Keratinocyte (primary cell): ENCODE measurements at regions not wholly inside any gene's neighbourhood (a gene's known extent, or its start where the extent isn't known, plus 50 kb on each side); places are given as distances from the start of the nearest gene placed in this dataset.

Experiments used
- DNase-seq: peaks from one replicate; pipeline ENCODE4 v3.0.0-alpha.2; 2011; ENCODE audit warnings: low read depth, missing footprints, low spot score
- FAIRE-seq: peaks from 2 replicates; lab custom pipeline; 2011; peaks lifted over from hg19 to GRCh38; lab: Jason Lieb, UNC
- H2AFZ ChIP-seq: 2 replicates; pipeline ENCODE4 v1.6.0; 2012; ENCODE audit warnings: low read length, control low read depth, inconsistent platforms; ENCODE audit not compliant: control insufficient read depth
- H3K27ac ChIP-seq: 2 replicates; pipeline ENCODE4 v1.5.1; 2011; ENCODE audit warnings: low read length; ENCODE audit not compliant: control insufficient read depth, insufficient read depth
- H3K27me3 ChIP-seq: 3 replicates; pipeline ENCODE4 v1.6.0; 2011; ENCODE audit warnings: low read length; ENCODE audit not compliant: control insufficient read depth, insufficient read depth; ENCODE audit errors: extremely low read depth
- H3K36me3 ChIP-seq, 2 experiments: 2 replicates in 1 of 2; 3 replicates in 1 of 2; pipeline ENCODE4 v1.5.1; 2011; ENCODE audit warnings: low read length in 2 of 2, mild to moderate bottlenecking in 1 of 2; ENCODE audit not compliant: control insufficient read depth in 2 of 2, insufficient read depth in 2 of 2; ENCODE audit errors: extremely low read depth in 1 of 2
- H3K4me1 ChIP-seq: 3 replicates; pipeline ENCODE4 v1.5.1; 2011; ENCODE audit warnings: low read length; ENCODE audit not compliant: control insufficient read depth, insufficient read depth; ENCODE audit errors: extremely low read depth
- H3K4me2 ChIP-seq: 3 replicates; pipeline ENCODE4 v1.6.0; 2011; ENCODE audit warnings: low read depth, low read length; ENCODE audit not compliant: control insufficient read depth, insufficient read depth; ENCODE audit errors: extremely low read depth
- H3K4me3 ChIP-seq, 3 experiments: fragments of 200-600 bp in 1 of 3; sonication (generic) in 1 of 3; 2 replicates in 2 of 3; 3 replicates in 1 of 3; pipeline ENCODE4 v1.5.1; 2011 to 2016; ENCODE audit warnings: low read length in 3 of 3, mild to moderate bottlenecking in 3 of 3, control low read depth in 2 of 3, inconsistent platforms in 1 of 3, low read depth in 1 of 3, mixed read lengths in 1 of 3, mixed run types in 1 of 3, moderate library complexity in 1 of 3; ENCODE audit not compliant: control insufficient read depth in 2 of 3, insufficient read depth in 2 of 3; ENCODE audit errors: extremely low read depth in 1 of 3
- H3K79me2 ChIP-seq: 2 replicates; pipeline ENCODE4 v1.6.0; 2012; ENCODE audit warnings: low read length; ENCODE audit not compliant: control insufficient read depth, insufficient read depth
- H3K9ac ChIP-seq: 3 replicates; pipeline ENCODE4 v1.6.0; 2011; ENCODE audit warnings: low read length; ENCODE audit not compliant: control insufficient read depth, insufficient read depth; ENCODE audit errors: extremely low read depth
- H3K9me1 ChIP-seq: 3 replicates; pipeline ENCODE4 v1.6.0; 2011; ENCODE audit warnings: low read length; ENCODE audit not compliant: control insufficient read depth, insufficient read depth; ENCODE audit errors: extremely low read depth
- H3K9me3 ChIP-seq: 2 replicates; pipeline ENCODE4 v1.5.1; 2012; ENCODE audit warnings: low read depth, low read length; ENCODE audit not compliant: control insufficient read depth
- H4K20me1 ChIP-seq: 3 replicates; pipeline ENCODE4 v1.6.0; 2011; ENCODE audit warnings: low read length; ENCODE audit not compliant: control insufficient read depth, insufficient read depth; ENCODE audit errors: extremely low read depth
- CTCF ChIP-seq, 3 experiments: IDR thresholded peaks in 1 of 3; conservative IDR thresholded peaks in 1 of 3; optimal IDR thresholded peaks in 1 of 3; 2 replicates in 2 of 3; 3 replicates in 1 of 3; pipeline versions ENCODE3 to v1.5.1; 2011; ENCODE audit warnings: low read length in 3 of 3, mild to moderate bottlenecking in 3 of 3, moderate library complexity in 2 of 3, control low read depth in 1 of 3, inconsistent platforms in 1 of 3; ENCODE audit not compliant: insufficient read depth in 2 of 3; ENCODE audit errors: extremely low read depth in 1 of 3
- EZH2 ChIP-seq: IDR thresholded peaks from one replicate; pipeline ENCODE4 v1.6.1; 2012; ENCODE audit warnings: inconsistent platforms, mild to moderate bottlenecking, low read length, moderate library complexity
- dilution Hi-C: fragments of 300-500 bp; cut with MboI; formaldehyde crosslinking; loops from one replicate; pipeline ENCODE4 v1.7.0; 2020; ENCODE audit warnings: low sequenced_read_pairs; ENCODE audit not compliant: extremely low pct_ligation_motif_present

GRCh38 chrX:44432641-44433040 lies 89.2 kb upstream of the EFHC2 start:
- Histone ChIP-seq H3K79me2 (no peaks in the 10 kb centered on the region), H3K27ac (no peak overlapping the region), H2AFZ (no peak overlapping the region), H3K27me3 (no peaks in the 10 kb centered on the region), H3K4me1 (peaks cover 10% of the 10 kb centered on the region), H3K4me3 (no peak overlapping the region), H3K9me1 (no peaks in the 10 kb centered on the region), H3K36me3 (no peaks in the 10 kb centered on the region), H3K9ac (no peak overlapping the region), H4K20me1 (no peaks in the 10 kb centered on the region), H3K9me3 (no peaks in the 10 kb centered on the region), H3K4me2 (no peak overlapping the region)
- DNase-seq (no peak), FAIRE-seq (peak; percentile 90)
- dilution Hi-C loops, result no loop called here
- TF ChIP-seq EZH2, result no peak
- no peak for TF ChIP-seq CTCF (optimal IDR thresholded peaks at IDR 0.05 in 1 of 3, IDR thresholded peaks at IDR 0.05 in 1 of 3, conservative IDR thresholded peaks at IDR 0.05 in 1 of 3; ENCODE audit: extremely low read depth in 1 of 3, insufficient read depth in 2 of 3, low read length in 3 of 3)

GRCh38 chrX:44431194-44431593 lies 87.7 kb upstream of the EFHC2 start:
- Histone ChIP-seq H3K27me3 (no peaks in the 10 kb centered on the region), H3K4me3 (no peak overlapping the region), H3K27ac (peak overlapping the region; percentile 35), H3K9me1 (no peaks in the 10 kb centered on the region), H4K20me1 (no peaks in the 10 kb centered on the region), H3K79me2 (no peaks in the 10 kb centered on the region), H3K9me3 (no peaks in the 10 kb centered on the region), H3K4me2 (peak overlapping the region; percentile 12), H2AFZ (no peak overlapping the region), H3K9ac (no peak overlapping the region), H3K36me3 (no peaks in the 10 kb centered on the region), H3K4me1 (peaks cover 10% of the 10 kb centered on the region)
- DNase-seq, result peak; percentile 30
- peak; percentile 80 for FAIRE-seq
- dilution Hi-C loops, result no loop called here
- no peak for TF ChIP-seq EZH2
- no peak for TF ChIP-seq CTCF (optimal IDR thresholded peaks at IDR 0.05 in 1 of 3, IDR thresholded peaks at IDR 0.05 in 1 of 3, conservative IDR thresholded peaks at IDR 0.05 in 1 of 3; ENCODE audit: extremely low read depth in 1 of 3, insufficient read depth in 2 of 3, low read length in 3 of 3)
